Heart left ventricle (tissue), 16 donors: ENCODE measurements at regions not wholly inside any gene's neighbourhood (a gene's known extent, or its start where the extent isn't known, plus 50 kb on each side); places are given as distances from the start of the nearest gene placed in this dataset.

Experiments
- ATAC-seq, 4 donors: fragments of 200-7000 bp; cut with Tn5 transposase; one replicate each; pipeline ENCODE4 v1.9.1; 2020 to 2022; ENCODE audit warnings: moderate library complexity in 4 of 4, mild to moderate bottlenecking in 3 of 4, moderate number of reproducible peaks in 1 of 4
- DNase-seq, 5 donors: peaks; one replicate each; pipeline ENCODE4 v3.0.0-alpha.2; 2020
- H3K27ac ChIP-seq, 12 donors: fragments of 200-600 bp; sonication (generic) in 4 of 12; one replicate each; pipeline versions ENCODE4 v1.5.0 to v1.8.0; 2016 to 2022; ENCODE audit warnings: mild to moderate bottlenecking in 2 of 12
- H3K27me3 ChIP-seq, 9 donors: fragments of 200-600 bp; sonication (generic) in 2 of 9; one replicate each; pipeline versions ENCODE4 v1.5.1 to v1.8.0; 2016 to 2022; ENCODE audit warnings: mild to moderate bottlenecking in 3 of 9
- H3K36me3 ChIP-seq, 9 donors: fragments of 200-600 bp; sonication (generic) in 2 of 9; one replicate each; pipeline versions ENCODE4 v1.5.0 to v1.8.0; 2018 to 2022; ENCODE audit warnings: mild to moderate bottlenecking in 2 of 9
- H3K4me1 ChIP-seq, 12 donors: fragments of 200-600 bp; sonication (generic) in 4 of 12; one replicate each; pipeline versions ENCODE4 v1.5.0 to v1.8.0; 2016 to 2022; ENCODE audit warnings: mild to moderate bottlenecking in 3 of 12
- H3K4me3 ChIP-seq, 12 donors: fragments of 200-600 bp; sonication (generic) in 4 of 12; one replicate each; pipeline versions ENCODE4 v1.5.0 to v1.8.0; 2017 to 2022; ENCODE audit warnings: mild to moderate bottlenecking in 9 of 12, moderate library complexity in 4 of 12
- H3K9me3 ChIP-seq, 12 donors: fragments of 200-600 bp; sonication (generic) in 4 of 12; one replicate each; pipeline versions ENCODE4 v1.5.0 to v1.8.0; 2016 to 2022; ENCODE audit warnings: mild to moderate bottlenecking in 1 of 12
- CTCF ChIP-seq, 12 donors: fragments of 200-600 bp; sonication (generic) in 4 of 12; IDR thresholded peaks; one replicate each; pipeline versions ENCODE4 v1.5.0 to v1.8.0; 2018 to 2022; ENCODE audit warnings: antibody characterized with exemption in 12 of 12, mild to moderate bottlenecking in 5 of 12
- POLR2A ChIP-seq, 2 donors: fragments of 450-650 bp; IDR thresholded peaks; one replicate each; pipeline ENCODE4 v1.6.1; 2017; ENCODE audit warnings: antibody characterized with exemption in 2 of 2, mild to moderate bottlenecking in 2 of 2, moderate library complexity in 2 of 2
- WGBS, 4 donors: extraction: QIAGEN DNeasy Blood & Tissue Kit in 2 of 4; methylation state at CpG; one replicate each; pipeline versions ENCODE4 v1.1.5 to v1.1.7; 2013 to 2018; 5-methylcytosine and 5-hydroxymethylcytosine counted together
- intact Hi-C, 10 donors: fragments of 100-400 bp; cut with DNase I; formaldehyde crosslinking; loops; one replicate each; pipeline versions ENCODE4 v1.11.1 to v1.14.2; 2022
- donor health status: ischemic (EF 13 %, LVEDD 7.1; RV severe dilation, severe dysfunction).
- donor health status: healthy with polysubstance abuse.
- donor health status: DM: no; HTN: yes; CAD: no.
- donor health status: DM: no; HTN: no; CAD: no.
- donor health status: ischemic (EF 25% LVEDD 6.9; RV normal size, moderate dysfunction).
- donor health status: ischemic (EF 25% LVEDD 5.7; RV mildly dilated, moderate dysfunction).
- donor health status: healthy.
- donor health status: DM: yes; HTN: yes; CAD: no.
- donor health status: ischemic (EF 35%, LVEDD 5.7; RV mildly dilated, moderate dysfunction).
- donor health status: nonischemic (EF 11% LVEDD 7.7; RV severe dilation, severe dysfunction).
- donor health status: DM: yes; HTN: yes; CAD: no.
- donor health status: PGD.
- donor health status: ischemic (EF 29% LVEDD 5.4; RV normal size, mild dysfunction).
- donor health status: nonischemic (EF 23%, LVEDD 6.1; RV moderate dilation, normal function).

DNA sequence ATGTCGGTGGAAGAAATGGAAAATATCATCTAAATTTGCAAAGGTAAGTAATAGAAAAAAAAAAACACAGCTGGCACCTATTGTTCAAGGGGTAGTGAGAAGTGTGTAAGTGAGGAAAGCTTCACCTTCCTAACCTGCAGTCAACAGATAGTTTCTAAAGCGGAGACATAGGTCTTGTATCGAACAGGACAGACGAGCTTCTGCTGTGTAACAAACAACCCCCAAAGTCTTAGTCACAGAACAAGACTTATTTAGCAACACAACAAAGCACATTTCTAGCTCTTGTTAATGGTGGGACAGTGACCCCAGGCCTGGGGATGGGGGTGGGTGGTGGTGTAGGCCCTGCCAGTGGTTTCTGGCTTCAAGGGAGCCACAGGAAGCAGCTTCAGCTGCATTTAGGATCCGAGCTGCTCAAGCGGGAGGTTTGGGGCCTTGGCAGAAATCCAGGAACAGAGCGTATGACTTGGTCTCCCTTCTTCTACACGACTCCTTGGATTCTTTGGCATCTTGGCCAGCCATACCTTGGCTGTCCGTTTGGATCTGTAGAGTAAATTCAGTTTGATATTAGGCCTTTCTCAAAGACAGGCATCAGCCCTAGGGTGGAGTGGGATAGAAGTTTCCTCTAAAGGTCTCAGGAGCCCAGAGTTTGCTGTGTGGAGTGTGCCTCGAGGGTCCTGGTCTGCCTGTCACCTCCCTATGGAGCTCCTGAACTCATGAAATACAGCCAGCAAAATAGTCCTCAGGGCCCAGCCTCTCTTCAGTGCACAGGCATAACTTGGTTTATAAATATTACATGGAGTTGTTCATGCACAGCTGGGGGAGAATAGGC is 56.9 kb upstream of the SHH start:
- TF ChIP-seq POLR2A (IDR thresholded peaks at IDR 0.05), result no peak
- no peak for TF ChIP-seq CTCF (IDR thresholded peaks at IDR 0.05)
- 70 to 92% (median 76%) methylated on average over 7 to 10 of the region's 10 CpGs for WGBS, 4 donors
- H3K36me3 ChIP-seq, result no peaks in the 10 kb centered on the region
- no peak overlapping the region for H3K4me3 ChIP-seq
- no peaks in the 10 kb centered on the region for H3K4me1 ChIP-seq
- intact Hi-C loops, result no loop called here
- H3K27me3 ChIP-seq, result peaks cover 0 to 41% (median 3%) of the 10 kb centered on the region in 9 donors
- H3K27ac ChIP-seq, result no peak overlapping the region
- peak in 2 of 5 donors; percentile 1 to 8 for DNase-seq
- no peaks in the 10 kb centered on the region for H3K9me3 ChIP-seq
- ATAC-seq, result no peak

GRCh38 chr7:155867734-155868400 is 55.6 kb upstream of the SHH start:
- intact Hi-C loops, result no loop called here
- 70 to 87% (median 83%) methylated on average over 6 of the region's 6 CpGs for WGBS, 4 donors
- no peak overlapping the region for H3K4me3 ChIP-seq
- ATAC-seq, result no peak
- DNase-seq, result no peak
- peaks cover 0 to 46% (median 4%) of the 10 kb centered on the region in 9 donors for H3K27me3 ChIP-seq
- no peak for TF ChIP-seq POLR2A (IDR thresholded peaks at IDR 0.05)
- no peak for TF ChIP-seq CTCF (IDR thresholded peaks at IDR 0.05)
- H3K9me3 ChIP-seq, result no peaks in the 10 kb centered on the region
- H3K27ac ChIP-seq, result no peak overlapping the region
- H3K4me1 ChIP-seq, result no peaks in the 10 kb centered on the region
- no peaks in the 10 kb centered on the region for H3K36me3 ChIP-seq

DNA sequence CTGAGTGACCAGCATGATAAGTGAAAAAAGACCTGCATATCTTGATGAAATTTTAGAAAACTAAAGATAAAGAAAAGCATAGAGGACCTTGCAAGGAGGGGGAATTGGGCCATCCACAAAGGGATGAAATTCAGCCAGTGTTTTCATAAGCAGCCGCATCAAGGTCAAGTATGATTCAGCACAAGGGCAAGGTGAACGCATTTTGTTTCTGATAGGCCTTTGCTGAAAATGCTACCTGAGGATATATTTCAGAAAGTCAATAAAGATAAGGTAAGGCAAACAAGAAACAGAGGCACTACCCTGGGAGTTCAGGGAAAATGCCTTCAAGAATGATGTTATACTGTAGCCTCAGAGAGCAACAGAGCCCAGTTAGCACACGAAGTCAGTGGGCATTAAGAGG is 55.0 kb upstream of the SHH start:
- DNase-seq (no peak), ATAC-seq (no peak)
- Histone ChIP-seq H3K36me3 (no peaks in the 10 kb centered on the region), H3K27me3 (peaks cover 0 to 52% (median 4%) of the 10 kb centered on the region in 9 donors), H3K4me3 (no peak overlapping the region), H3K4me1 (no peaks in the 10 kb centered on the region), H3K27ac (no peak overlapping the region), H3K9me3 (no peaks in the 10 kb centered on the region)
- TF ChIP-seq POLR2A (IDR thresholded peaks at IDR 0.05) (no peak), CTCF (IDR thresholded peaks at IDR 0.05) (no peak)
- WGBS, 4 donors, result 70 to 78% (median 72%) methylated on average over 3 of the region's 3 CpGs
- intact Hi-C loops, result no loop called here

DNA sequence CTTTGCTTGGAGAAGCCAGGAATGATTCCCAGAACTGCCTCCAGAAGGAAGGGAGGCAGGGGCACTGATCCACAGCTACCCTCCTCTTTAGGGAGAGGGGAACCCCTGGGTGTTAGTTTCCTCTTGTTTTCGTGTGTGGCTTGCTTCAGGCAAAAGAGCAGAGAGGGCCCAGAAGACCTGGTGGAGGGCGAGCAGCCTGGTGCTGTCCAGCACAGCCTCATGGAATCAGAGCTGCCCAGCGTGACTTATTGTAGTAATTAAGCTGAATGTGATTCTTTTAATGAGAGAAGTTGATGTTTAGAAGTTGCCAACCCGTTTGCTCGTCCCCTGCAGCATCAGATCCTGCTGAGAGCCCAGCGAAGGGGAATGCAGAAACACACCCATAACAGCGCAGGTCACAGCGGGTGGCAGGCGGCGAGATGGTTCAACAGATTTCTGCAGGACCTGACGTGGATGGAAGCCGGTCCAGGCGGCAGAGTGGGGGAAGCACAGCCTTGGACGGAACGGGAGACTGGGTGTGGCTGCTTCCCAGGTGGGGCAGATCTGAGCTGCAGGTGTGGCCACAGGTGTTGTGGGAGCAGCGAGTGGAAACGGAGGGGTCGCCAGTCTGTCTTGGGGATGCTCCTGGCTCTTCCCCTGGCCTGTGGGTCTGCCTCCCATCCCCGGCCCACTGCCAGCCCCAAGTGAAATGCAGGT is 53.7 kb upstream of the SHH start:
- peaks cover 0 to 45% (median 6%) of the 10 kb centered on the region in 9 donors for H3K27me3 ChIP-seq
- no peak overlapping the region for H3K4me3 ChIP-seq
- 59 to 70% (median 60%) methylated on average over 17 to 19 of the region's 19 CpGs for WGBS, 4 donors
- peaks cover 0 to 5% (median 0%) of the 10 kb centered on the region in 12 donors for H3K4me1 ChIP-seq
- H3K27ac ChIP-seq, result no peak overlapping the region
- TF ChIP-seq POLR2A (IDR thresholded peaks at IDR 0.05) (no peak), CTCF (IDR thresholded peaks at IDR 0.05) (no peak)
- intact Hi-C loops, result no loop called here
- no peaks in the 10 kb centered on the region for H3K36me3 ChIP-seq
- H3K9me3 ChIP-seq, result no peaks in the 10 kb centered on the region
- no peak for ATAC-seq
- DNase-seq, result peak in 2 of 5 donors; percentile 2 to 38
